ENCODE measurements at regions not wholly inside any gene's neighbourhood (a gene's known extent, or its start where the extent isn't known, plus 50 kb on each side); places are given as distances from the start of the nearest gene placed in this dataset.

DNA sequence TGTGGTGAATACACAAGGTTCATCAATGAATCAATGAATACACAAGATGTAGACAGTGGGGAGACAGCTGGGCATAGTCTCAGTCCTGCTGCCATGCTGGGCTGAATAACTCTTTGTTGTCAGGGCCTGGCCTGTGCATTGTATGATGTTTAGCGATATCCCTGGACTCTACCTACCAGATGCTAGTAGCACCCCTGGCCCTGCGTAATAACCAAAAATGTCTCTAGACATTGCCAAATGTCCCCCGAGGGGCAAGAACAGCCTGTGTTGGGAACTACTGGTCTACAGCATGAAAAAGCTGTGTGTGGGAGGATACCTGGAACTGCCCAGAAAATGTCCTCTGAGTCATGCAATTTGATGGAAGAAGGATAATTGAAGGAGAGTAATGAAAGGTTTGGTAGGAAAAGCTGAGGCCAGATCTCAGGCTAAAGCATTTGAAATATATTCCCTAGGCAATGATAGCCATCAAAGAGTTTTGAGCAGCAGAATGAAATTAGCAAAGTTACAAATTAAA, 128.2 kb downstream of the TMEM30B start:
- TF ChIP-seq EP300 (IDR thresholded peaks at IDR 0.05; ENCODE audit: low read depth) (no peak), POLR2A (IDR thresholded peaks at IDR 0.05) (no peak)
- TF ChIP-seq, protein P1, sequence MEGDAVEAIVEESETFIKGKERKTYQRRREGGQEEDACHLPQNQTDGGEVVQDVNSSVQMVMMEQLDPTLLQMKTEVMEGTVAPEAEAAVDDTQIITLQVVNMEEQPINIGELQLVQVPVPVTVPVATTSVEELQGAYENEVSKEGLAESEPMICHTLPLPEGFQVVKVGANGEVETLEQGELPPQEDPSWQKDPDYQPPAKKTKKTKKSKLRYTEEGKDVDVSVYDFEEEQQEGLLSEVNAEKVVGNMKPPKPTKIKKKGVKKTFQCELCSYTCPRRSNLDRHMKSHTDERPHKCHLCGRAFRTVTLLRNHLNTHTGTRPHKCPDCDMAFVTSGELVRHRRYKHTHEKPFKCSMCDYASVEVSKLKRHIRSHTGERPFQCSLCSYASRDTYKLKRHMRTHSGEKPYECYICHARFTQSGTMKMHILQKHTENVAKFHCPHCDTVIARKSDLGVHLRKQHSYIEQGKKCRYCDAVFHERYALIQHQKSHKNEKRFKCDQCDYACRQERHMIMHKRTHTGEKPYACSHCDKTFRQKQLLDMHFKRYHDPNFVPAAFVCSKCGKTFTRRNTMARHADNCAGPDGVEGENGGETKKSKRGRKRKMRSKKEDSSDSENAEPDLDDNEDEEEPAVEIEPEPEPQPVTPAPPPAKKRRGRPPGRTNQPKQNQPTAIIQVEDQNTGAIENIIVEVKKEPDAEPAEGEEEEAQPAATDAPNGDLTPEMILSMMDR (IDR thresholded peaks at IDR 0.05), result no peak
